GM10266 (cell line): ENCODE measurements at regions not wholly inside any gene's neighbourhood (a gene's known extent, or its start where the extent isn't known, plus 50 kb on each side); places are given as distances from the start of the nearest gene placed in this dataset.

ENCODE experiments used
- DNase-seq: peaks from one replicate; pipeline ENCODE4 v3.0.0; 2012; ENCODE audit errors: extremely low spot score
- CTCF ChIP-seq: IDR thresholded peaks from 2 replicates; pipeline ENCODE4 v1.5.1; 2012; ENCODE audit warnings: mild to moderate bottlenecking, low read depth; ENCODE audit not compliant: control insufficient read depth, insufficient read depth; ENCODE audit errors: missing control alignments

GRCh38 chr17:45679426-45679825 is 104.7 kb upstream of the CRHR1 start:
- TF ChIP-seq CTCF: no peak
- DNase-seq: no peak

GRCh38 chr17:45680360-45680759 is 103.8 kb upstream of the CRHR1 start:
- no peak for DNase-seq
- TF ChIP-seq CTCF: no peak

GRCh38 chr17:45681706-45682105 is 102.4 kb upstream of the CRHR1 start:
- DNase-seq: no peak
- no peak for TF ChIP-seq CTCF

GRCh38 chr17:45686250-45686649 is 97.9 kb upstream of the CRHR1 start:
- TF ChIP-seq CTCF: no peak
- no peak for DNase-seq

GRCh38 chr17:45687594-45687993 is 96.5 kb upstream of the CRHR1 start:
- no peak for DNase-seq
- TF ChIP-seq CTCF: no peak

GRCh38 chr17:45688353-45688752 is 95.8 kb upstream of the CRHR1 start:
- no peak for DNase-seq
- TF ChIP-seq CTCF: no peak

- DNase-seq: no peak
- TF ChIP-seq CTCF: no peak
Measured at GRCh38 chr17:45688820-45689219, 95.3 kb upstream of the CRHR1 start.
